T47D (cell line): ENCODE measurements at regions not wholly inside any gene's neighbourhood (a gene's known extent, or its start where the extent isn't known, plus 50 kb on each side); places are given as distances from the start of the nearest gene placed in this dataset.

Experiments
- DNase-seq, 2 experiments: peaks; one replicate each; pipeline versions ENCODE4 v3.0.0 to v3.0.0-alpha.2; 2011 to 2012; ENCODE audit warnings: low read depth in 1 of 2, low spot score in 1 of 2
- JUND ChIP-seq: IDR thresholded peaks from 2 replicates; pipeline ENCODE4 v1.6.1; 2012; ENCODE audit warnings: low read depth
- in situ Hi-C: cut with HindIII; loops from 2 replicates; pipeline ENCODE4 v1.10.0; 2016; ENCODE audit warnings: low sequenced_read_pairs, low pct_unique_long_range_greater_than_20kb

DNA sequence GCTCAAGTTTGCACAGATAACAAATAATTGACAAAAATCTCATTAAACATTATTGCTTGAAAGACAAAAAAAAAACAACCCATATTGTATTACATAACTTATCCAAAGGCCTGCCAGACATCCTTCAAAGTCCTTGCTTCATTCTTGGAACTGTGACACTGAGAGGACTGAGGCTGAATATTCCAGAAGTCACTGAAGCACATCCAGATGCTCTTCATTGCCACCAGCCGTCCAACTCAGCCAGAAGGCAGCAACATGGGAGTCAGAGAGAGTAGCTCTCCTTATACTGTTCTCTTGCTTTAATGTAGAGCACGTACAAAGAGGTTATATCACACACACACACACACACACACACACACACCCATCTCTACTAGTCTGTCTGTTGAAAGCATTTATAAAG lies 755.0 kb downstream of the LTN1 start:
- DNase-seq = no peak
- in situ Hi-C loops = no loop called here
- no peak for TF ChIP-seq JUND

GRCh38 chr21:28235169-28235895 lies 757.3 kb downstream of the LTN1 start:
- in situ Hi-C loops = no loop called here
- TF ChIP-seq JUND = no peak
- DNase-seq = peak in 1 of 2 experiments; percentile 44

- DNase-seq = no peak
- in situ Hi-C loops = no loop called here
These were observed 758.4 kb downstream of the LTN1 start for GRCh38 chr21:28234326-28234725.

DNA sequence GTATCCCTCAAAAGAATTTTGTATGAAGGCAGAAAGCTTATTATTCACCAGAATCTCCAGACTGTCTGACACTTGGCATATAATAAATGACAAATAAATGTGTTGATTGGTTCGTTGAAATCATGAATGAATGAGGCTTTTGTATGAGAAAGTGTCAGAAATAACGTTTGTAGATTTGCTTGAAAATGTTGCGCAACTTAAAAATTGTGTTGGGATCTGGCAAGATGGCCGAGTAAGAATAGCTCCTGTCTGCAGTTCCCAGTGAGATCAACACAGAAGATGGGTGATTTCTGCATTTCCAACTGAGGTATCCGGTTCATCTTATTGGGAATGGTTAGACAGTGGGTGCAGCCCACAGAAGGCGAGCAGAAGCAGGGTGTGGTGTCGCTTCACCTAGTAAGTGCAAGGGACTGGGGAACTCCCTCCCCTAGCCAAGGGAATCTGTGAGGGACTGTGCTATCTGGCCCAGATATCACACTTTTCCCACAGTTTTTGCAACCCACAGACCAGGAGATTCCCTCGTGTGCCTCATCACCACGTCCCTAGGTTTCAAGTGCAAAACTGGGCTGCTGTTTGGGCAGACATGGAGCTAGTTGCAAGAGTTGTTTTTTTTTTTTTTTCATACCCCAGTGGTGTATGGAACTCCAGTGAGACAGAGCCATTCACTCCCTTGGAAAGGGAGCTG lies 759.0 kb downstream of the LTN1 start:
- no peak for DNase-seq
- no peak for TF ChIP-seq JUND
- in situ Hi-C loops = no loop called here

More at GRCh38 chr21:28234326-28234725, 758.4 kb downstream of the LTN1 start:
- TF ChIP-seq JUND = no peak

DNA sequence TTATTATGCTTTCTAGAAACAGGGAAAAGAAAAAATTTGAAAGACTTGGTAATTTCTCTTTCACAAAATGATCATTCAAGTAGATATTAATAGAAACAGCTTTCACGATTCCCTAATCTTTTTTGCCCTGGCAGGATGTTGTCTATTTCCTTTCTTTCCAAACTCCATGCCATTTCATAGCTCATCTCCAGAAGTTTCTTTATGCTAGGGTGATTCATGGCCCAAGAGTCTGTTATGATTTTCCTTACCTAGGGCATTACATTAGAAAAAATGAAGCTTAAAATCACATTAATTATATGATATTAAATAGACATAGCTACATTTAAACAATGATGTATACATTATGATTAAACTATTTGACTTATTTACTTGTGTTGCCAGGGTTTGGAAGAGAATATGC lies 762.1 kb downstream of the LTN1 start:
- in situ Hi-C loops = no loop called here
- no peak for DNase-seq
- no peak for TF ChIP-seq JUND

GRCh38 chr21:28229814-28230213 lies 762.9 kb downstream of the LTN1 start:
- DNase-seq = no peak
- in situ Hi-C loops = no loop called here
- TF ChIP-seq JUND = no peak

GRCh38 chr21:28228636-28228995 lies 764.1 kb downstream of the LTN1 start:
- no peak for DNase-seq
- in situ Hi-C loops = no loop called here
- TF ChIP-seq JUND = no peak

DNA sequence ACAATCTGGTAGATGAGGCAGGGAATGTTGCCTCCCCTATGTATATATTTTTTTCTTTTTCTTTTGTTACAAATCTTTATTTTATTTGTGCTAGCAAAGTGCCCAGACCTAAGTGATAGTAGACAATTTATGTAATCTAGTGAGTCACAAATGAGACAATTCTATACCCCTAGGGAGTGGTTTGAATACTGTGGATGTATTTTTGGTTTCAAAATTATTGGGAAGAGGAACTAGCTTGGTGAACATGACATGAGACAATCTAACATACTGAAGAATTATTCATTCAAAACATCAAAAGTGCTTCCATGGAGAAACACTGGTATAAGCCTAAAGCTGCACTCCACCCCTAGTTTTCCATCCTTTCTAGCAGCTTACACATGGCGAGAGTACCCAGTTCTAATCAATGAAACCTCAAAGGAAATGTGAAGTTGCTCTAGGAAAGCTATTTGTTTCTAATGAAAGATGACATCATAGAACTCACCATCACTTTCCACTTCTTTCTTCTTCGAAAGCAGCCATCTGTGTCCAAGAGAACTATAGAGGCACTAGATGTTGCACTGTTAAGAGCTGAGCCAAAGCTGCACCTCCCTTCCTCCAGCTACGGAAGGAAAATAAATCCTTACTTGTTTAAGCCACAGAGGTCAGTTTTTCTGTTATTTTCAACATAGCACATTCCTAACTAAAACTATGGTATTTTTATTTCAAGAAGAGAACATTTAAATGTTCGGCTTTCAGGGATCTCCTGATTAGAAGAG lies 764.6 kb downstream of the LTN1 start:
- TF ChIP-seq JUND = no peak
- DNase-seq = no peak
- in situ Hi-C loops = no loop called here

- in situ Hi-C loops = no loop called here
- TF ChIP-seq JUND = no peak
- no peak for DNase-seq
These were observed 766.1 kb downstream of the LTN1 start for GRCh38 chr21:28226563-28226962.

GRCh38 chr21:28224191-28224726 lies 768.4 kb downstream of the LTN1 start:
- DNase-seq = no peak
- in situ Hi-C loops = no loop called here
- no peak for TF ChIP-seq JUND

DNA sequence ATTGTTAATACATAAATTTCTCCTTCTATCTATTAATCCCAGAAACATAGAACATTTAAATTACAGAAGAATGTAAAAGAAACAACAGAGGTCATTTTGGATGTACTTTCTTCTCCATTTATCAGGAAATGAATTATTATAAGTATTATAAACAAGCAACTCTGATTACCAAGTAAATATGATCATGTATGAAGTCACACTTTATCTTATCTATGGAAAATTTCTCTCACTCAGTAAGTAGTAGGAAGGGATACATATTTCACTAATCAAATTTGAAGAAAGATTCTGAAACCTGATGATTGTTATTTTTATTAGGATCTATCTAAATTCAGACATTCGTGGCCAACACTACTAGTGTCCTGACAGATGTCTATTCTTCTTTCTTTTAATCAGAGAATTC lies 770.7 kb downstream of the LTN1 start:
- no peak for DNase-seq
- in situ Hi-C loops = no loop called here
- no peak for TF ChIP-seq JUND

GRCh38 chr21:28220680-28221079 lies 772.0 kb downstream of the LTN1 start:
- TF ChIP-seq JUND = no peak
- in situ Hi-C loops = no loop called here
- no peak for DNase-seq

GRCh38 chr21:28216976-28217523 lies 775.6 kb downstream of the LTN1 start:
- in situ Hi-C loops = no loop called here
- no peak for DNase-seq
- no peak for TF ChIP-seq JUND
